ENCODE measurements at regions not wholly inside any gene's neighbourhood (a gene's known extent, or its start where the extent isn't known, plus 50 kb on each side); places are given as distances from the start of the nearest gene placed in this dataset.
"Not testable (repeated sequence)": the region's sequence is repeated elsewhere in the genome, so short reads cannot be mapped to it uniquely, and the experiment has no call there.

- DNase-seq, result no peak
Observed at GRCh38 chr10:9081961-9082360, 1027.5 kb downstream of the GATA3 start.

- DNase-seq, result no peak
Observed at GRCh38 chr10:9091530-9092093, 1037.1 kb downstream of the GATA3 start.

DNA sequence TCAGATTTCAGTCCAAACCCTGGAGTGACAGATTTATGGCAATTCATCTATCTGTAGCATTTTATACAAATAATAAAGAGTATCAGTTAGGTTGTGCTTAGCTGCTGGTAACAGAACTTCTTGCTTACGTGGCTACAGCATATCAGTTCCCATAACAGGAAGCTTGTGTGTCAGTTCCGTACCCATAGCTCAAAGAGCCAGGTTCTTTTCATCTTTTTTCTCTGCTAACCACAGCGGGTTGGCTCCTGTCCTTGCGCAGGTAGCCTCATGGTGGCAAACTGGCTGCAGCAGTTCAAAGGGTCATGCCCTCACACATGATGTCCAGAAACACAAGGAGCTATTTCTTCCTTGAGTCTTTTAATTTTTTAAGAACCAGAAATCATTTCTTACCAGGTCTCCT lies 1041.8 kb downstream of the GATA3 start:
- DNase-seq, result no peak

GRCh38 chr10:9097206-9097990 lies 1042.9 kb downstream of the GATA3 start:
- DNase-seq, result no peak

DNA sequence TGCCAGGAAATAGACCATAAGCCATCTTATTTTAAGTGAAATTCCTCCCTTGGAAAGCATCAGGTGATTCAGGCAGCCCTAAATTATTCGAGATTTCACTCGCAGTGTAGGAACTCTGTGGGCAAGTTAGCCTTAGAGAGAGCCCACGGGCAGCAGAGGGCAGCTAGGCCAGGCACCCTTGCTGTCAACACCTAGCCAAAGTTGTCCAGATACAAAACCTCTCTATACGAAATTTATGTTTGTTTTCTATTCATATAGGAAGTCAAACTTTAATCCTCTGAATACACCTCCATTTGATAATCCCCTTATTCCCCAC lies 1043.5 kb downstream of the GATA3 start:
- no peak for DNase-seq

DNA sequence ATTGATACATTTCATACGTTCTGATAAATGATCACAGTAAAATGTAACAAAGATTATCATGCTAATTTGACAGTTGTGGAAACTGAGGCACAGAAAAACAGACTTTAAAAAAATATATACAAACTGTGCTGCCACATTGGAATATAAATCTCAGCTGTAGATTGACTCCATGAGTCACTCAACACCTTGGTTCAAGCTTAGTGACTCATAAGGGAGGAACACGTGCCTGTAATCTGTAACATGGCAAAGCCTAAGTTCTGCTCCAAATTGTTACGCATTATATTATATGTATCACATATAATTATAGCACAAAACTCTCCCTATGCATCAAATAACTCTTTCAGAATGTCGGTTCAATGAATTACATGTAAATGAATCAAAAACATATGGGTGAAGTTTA lies 1047.5 kb downstream of the GATA3 start:
- no peak for DNase-seq

GRCh38 chr10:9103301-9103700 lies 1048.8 kb downstream of the GATA3 start:
- DNase-seq, result no peak

GRCh38 chr10:9111976-9112375 lies 1057.5 kb downstream of the GATA3 start:
- DNase-seq, result no peak

DNA sequence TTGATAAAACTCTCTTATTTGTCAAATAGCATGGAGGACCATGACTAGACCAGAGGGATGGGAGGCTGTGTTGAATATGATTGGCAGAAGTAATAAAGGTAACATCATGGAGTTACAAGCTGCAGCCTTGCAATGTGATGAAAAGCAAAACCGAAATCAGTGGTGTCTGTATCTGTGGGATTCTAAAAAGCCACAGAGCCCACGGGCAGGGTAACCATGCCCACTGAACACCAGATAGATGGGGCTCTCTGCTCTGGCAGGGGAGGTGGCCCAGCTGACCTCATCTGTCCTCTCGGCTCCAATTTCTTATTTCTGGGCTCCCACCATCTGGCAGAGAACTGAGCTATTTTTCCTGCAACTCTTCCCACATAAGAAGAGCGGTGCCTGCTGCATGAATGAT lies 1072.2 kb downstream of the GATA3 start:
- DNase-seq, result no peak

DNA sequence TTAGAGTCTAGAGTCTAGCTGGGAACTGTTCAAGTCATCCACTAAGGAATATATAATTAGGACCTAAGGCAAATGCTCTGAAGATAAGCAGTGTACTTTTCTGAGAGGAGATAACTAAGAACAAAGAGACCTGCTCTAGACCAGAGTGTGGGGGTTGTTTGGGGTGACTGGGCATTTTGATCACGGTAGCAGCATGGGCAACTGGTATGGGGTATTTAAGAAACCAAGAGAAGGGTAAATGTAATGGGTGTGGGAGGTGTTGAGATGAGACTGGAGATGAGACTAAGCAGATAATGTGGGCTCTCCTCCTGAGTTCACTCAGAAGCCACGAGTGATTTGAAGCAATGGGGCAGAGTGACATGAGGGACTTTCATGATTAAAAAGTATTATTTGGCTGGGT lies 1082.9 kb downstream of the GATA3 start:
- no peak for DNase-seq

DNA sequence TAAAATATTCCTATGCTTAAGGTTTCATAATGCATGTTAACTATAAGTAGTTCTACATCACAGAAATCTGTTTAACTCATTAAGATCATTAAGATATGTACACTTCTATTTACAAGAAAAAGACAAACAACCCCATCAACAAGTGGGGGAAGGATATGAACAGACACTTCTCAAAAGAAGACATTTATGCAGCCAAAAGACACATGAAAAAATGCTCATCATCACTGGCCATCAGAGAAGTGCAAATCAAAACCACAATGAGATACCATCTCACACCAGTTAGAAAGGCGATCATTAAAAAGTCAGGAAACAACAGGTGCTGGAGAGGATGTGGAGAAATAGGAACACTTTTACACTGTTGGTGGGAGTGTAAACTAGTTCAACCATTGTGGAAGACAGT lies 1084.3 kb downstream of the GATA3 start:
- DNase-seq, result not testable (repeated sequence)

DNA sequence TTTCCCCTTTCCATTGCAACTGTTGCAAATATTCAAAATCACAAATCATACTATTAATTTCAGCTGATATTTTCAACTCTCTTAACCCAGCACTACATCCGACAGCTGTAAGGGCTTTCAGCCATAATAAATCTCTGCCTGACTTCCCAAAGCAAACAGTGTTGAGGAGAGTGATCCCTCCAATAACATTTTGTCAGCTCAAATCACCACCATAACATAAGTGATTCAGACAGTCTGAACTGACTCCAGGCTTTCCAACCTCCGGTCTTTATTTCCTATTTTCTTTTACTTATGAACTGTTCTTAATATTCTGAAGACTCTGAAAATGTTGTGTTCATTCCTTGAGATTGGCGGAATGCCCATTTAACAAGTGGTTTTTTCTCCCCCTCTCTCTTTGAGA lies 1085.9 kb downstream of the GATA3 start:
- DNase-seq, result no peak

GRCh38 chr10:9147475-9147874 lies 1093.0 kb downstream of the GATA3 start:
- DNase-seq, result no peak

DNA sequence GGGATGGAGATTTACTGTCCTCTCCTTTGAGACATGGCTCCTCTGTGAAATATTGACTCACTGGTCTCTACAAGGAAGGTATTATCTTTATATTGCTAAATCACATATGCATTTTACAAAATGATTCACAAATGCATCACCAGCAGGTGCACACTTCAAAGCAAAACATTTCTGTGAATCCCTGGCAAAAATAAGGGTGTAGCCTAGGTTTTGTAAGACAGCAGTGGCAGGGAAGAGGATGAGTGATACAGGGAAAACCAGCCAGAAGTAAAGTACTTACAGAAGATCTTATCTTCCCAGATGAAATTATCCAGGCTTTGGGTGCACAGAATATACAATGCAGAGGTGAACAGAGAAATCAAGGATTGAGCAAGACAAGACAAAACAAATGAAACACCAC lies 1094.6 kb downstream of the GATA3 start:
- no peak for DNase-seq

- not testable (repeated sequence) for DNase-seq
Observed at GRCh38 chr10:9153057-9153456, 1098.6 kb downstream of the GATA3 start.

GRCh38 chr10:9157656-9158055 lies 1103.2 kb downstream of the GATA3 start:
- DNase-seq, result no peak

- DNase-seq, result no peak
Observed at GRCh38 chr10:9158675-9159074, 1104.2 kb downstream of the GATA3 start.

- DNase-seq, result no peak
Observed at GRCh38 chr10:9160275-9160674, 1105.8 kb downstream of the GATA3 start.

DNA sequence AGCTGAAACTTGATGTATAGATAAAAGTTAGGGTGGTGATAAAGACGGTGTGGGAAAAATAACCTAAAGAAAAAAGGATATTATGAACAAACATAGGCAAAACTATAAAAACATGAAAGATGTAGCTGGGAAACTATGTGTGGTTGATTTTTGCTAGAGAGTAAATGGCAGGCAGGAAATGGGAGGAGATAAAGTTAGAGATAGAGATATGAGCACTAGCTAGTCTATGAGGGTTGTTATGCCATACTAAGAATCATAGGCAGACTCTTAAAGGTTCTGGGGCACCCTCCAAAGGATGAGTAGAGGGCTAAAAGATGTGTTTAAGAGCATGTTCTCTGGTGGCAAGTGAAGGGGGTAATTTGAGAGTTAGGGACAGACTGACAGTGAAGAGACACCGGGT lies 1109.2 kb downstream of the GATA3 start:
- DNase-seq, result no peak

GRCh38 chr10:9166770-9167169 lies 1112.3 kb downstream of the GATA3 start:
- DNase-seq, result no peak

GRCh38 chr10:9172276-9172675 lies 1117.8 kb downstream of the GATA3 start:
- DNase-seq, result no peak

DNA sequence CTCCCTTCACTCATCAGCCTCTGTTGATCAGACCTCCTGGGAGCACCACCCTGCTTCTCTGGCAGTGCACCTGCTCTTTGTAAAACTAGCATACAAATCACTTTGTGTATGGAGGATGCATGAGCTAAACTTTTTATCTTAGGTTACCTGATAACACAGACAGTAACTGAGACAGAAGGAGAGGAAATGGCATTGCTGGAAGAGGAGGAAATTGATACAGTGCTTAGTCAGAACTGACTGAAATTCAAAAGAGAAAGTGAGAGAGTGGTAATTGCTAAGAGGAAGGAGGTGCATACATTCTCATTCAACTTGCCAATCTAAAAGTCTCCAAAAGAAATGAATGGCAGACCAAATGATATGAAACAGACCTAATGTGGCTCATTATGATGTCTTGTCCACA lies 1120.7 kb downstream of the GATA3 start:
- DNase-seq, result no peak

DNA sequence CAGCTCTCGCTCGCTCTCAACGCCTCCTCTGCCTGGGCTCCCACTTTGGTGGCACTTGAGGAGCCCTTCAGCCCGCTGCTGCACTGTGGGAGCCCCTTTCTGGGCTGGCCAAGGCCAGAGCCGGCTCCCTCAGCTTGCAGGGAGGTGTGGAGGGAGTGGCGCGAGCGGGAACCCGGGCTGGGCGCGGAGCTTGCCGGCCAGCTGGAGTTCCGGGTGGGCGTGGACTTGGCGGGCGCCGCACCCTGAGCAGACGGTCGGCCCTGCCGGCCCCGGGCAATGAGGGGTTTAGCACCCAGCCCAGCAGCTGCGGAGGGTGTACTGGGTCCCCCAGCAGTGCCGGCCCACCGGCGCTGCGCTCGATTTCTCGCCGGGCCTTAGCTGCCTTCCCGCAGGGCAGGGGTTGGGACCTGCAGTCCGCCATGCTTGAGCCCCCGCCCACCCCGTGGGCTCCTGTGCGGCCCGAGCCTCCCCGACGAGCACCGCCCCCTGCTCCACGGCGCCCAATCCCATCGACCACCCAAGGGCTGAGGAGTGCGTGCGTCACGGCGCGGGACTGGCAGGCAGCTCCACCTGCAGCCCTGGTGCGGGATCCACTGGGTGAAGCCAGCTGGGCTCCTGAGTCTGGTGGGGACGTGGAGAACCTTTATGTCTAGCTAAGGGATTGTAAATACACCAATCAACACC lies 1128.9 kb downstream of the GATA3 start:
- DNase-seq, result not testable (repeated sequence)

GRCh38 chr10:9188022-9188810 lies 1133.7 kb downstream of the GATA3 start:
- DNase-seq, result no peak

Measured in DMS53 (cell line).